ENCODE measurements at regions not wholly inside any gene's neighbourhood (a gene's known extent, or its start where the extent isn't known, plus 50 kb on each side); places are given as distances from the start of the nearest gene placed in this dataset.

DNA sequence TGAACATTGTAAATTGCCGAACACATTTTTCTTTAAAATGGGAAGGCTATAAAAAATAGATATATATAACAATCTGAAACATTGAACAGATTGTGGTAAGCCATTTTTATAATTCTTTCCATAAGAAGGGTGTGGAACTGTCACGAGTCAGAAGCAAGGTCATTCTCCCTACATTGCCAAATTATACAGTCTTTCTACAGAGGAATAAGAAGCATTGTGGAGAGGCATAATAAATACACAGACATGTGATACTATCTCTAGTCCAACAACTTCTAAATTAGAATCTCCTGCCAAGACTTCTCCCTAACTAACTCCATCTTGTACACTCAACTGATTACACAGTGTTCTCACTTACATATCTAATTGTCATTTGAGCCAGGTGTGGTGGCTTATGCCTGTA, 227.9 kb downstream of the CENPF start:
- Histone ChIP-seq H2AK9ac (replicated peaks; ENCODE audit: low read depth, low read length, poor library complexity) (no peak overlapping the region), H2BK20ac (ENCODE audit: low read depth, low read length) (no peak overlapping the region), H2AK5ac (ENCODE audit: low read depth, low read length) (no peak overlapping the region), H2AFZ (replicated peaks; ENCODE audit: low read length, poor library complexity) (no peak overlapping the region), H4K5ac (ENCODE audit: low read depth, low read length) (no peak overlapping the region), H3K9ac (ENCODE audit: low read depth, low read length) (no peak overlapping the region), H3K9me3 (ENCODE audit: control insufficient read depth, insufficient read depth, low read length) (no peaks in the 10 kb centered on the region; the same call in 1 of the 2 replicates), H3K4me1 (ENCODE audit: control insufficient read depth, insufficient read depth, low read length) (no peaks in the 10 kb centered on the region), H3K4me3 (ENCODE audit: insufficient read depth, low read depth, low read length) (no peak overlapping the region), H2BK15ac (ENCODE audit: low read depth, low read length) (no peak overlapping the region), H3K56ac (ENCODE audit: extremely low read depth, insufficient read depth, low read length) (no peak overlapping the region), H3K27me3 (ENCODE audit: control insufficient read depth, insufficient read depth, low read length) (no peaks in the 10 kb centered on the region), H2BK120ac (ENCODE audit: low read depth, low read length) (no peak overlapping the region), H3K23ac (ENCODE audit: low read depth, low read length) (no peak overlapping the region), H4K8ac (ENCODE audit: low read depth in 2 of 2, low read length in 2 of 2) (no peak overlapping the region), H3K79me1 (ENCODE audit: low read depth in 1 of 2, low read length in 2 of 2) (no peaks in the 10 kb centered on the region), H2BK5ac (ENCODE audit: low read depth, low read length, poor library complexity, severe bottlenecking) (no peak overlapping the region), H3K27ac (ENCODE audit: insufficient read depth, low read length) (no peak overlapping the region), H3K14ac (replicated peaks; ENCODE audit: low read depth, low read length) (no peak overlapping the region), H3K36me3 (ENCODE audit: control insufficient read depth, insufficient read depth, low read length) (no peaks in the 10 kb centered on the region), H4K91ac (ENCODE audit: insufficient read depth, low read depth, low read length) (no peak overlapping the region), H3K9me1 (ENCODE audit: insufficient read depth, low read length) (no peaks in the 10 kb centered on the region), H3K4me2 (ENCODE audit: low read depth, low read length) (no peak overlapping the region), H3K18ac (ENCODE audit: low read depth, low read length) (no peak overlapping the region), H4K20me1 (ENCODE audit: insufficient read depth, low read length) (no peaks in the 10 kb centered on the region), H3K4ac (ENCODE audit: low read depth, low read length) (no peak overlapping the region)
- WGBS, 2 experiments (ENCODE audit: extremely low coverage in 2 of 2, insufficient read length in 1 of 2): no CpG with 5 or more reads among the region's 2 CpGs
- in situ Hi-C loops (cut with MboI; ENCODE audit: low sequenced_read_pairs) (no loop called here), dilution Hi-C loops (cut with HindIII; ENCODE audit: low sequenced_read_pairs, unreplicated experiment) (no loop called here), intact Hi-C loops (cut with micrococcal nuclease) (no loop called here)
- ATAC-seq (ENCODE audit: low read depth) (no peak), DNase-seq (no peak)
- ChIA-PET CTCF (no interaction called here), POLR2A (ENCODE audit: unreplicated experiment) (interaction anchor here (0.6 kb wide), 1 partner anchor 17 kb away, joined by 8 read pairs; no protein-coding TSS in a partner anchor)
- TF ChIP-seq BHLHE40 (IDR thresholded peaks at IDR 0.05; ENCODE audit: low read depth, low read length) (no peak), SMC3 (IDR thresholded peaks at IDR 0.05; ENCODE audit: low read depth, low read length) (no peak), RFX5 (IDR thresholded peaks at IDR 0.05; ENCODE audit: low read depth, low read length) (no peak), CEBPB (IDR thresholded peaks at IDR 0.05; ENCODE audit: low read depth, low read length) (no peak), CHD1 (IDR thresholded peaks at IDR 0.05; ENCODE audit: low read depth, low read length) (no peak), RCOR1 (IDR thresholded peaks at IDR 0.05; ENCODE audit: insufficient replicate concordance, low read length) (no peak), RAD21 (IDR thresholded peaks at IDR 0.05; ENCODE audit: low read length) (no peak), MXI1 (IDR thresholded peaks at IDR 0.05; ENCODE audit: borderline replicate concordance, low read depth, low read length) (no peak), MAZ (IDR thresholded peaks at IDR 0.05; ENCODE audit: borderline replicate concordance, low read depth, low read length) (no peak), NFE2L2 (IDR thresholded peaks at IDR 0.05; ENCODE audit: low read depth, low read length) (no peak), POLR2A (IDR thresholded peaks at IDR 0.05; ENCODE audit: low read depth, low read length) (no peak), MAFK (IDR thresholded peaks at IDR 0.05; ENCODE audit: low read depth, low read length) (no peak), FOS (IDR thresholded peaks at IDR 0.05; ENCODE audit: low read depth, low read length) (no peak)
- TF ChIP-seq, protein P1, sequence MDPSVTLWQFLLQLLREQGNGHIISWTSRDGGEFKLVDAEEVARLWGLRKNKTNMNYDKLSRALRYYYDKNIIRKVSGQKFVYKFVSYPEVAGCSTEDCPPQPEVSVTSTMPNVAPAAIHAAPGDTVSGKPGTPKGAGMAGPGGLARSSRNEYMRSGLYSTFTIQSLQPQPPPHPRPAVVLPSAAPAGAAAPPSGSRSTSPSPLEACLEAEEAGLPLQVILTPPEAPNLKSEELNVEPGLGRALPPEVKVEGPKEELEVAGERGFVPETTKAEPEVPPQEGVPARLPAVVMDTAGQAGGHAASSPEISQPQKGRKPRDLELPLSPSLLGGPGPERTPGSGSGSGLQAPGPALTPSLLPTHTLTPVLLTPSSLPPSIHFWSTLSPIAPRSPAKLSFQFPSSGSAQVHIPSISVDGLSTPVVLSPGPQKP (IDR thresholded peaks at IDR 0.05; ENCODE audit: borderline replicate concordance, low read depth, low read length): no peak
- TF ChIP-seq, protein P2, sequence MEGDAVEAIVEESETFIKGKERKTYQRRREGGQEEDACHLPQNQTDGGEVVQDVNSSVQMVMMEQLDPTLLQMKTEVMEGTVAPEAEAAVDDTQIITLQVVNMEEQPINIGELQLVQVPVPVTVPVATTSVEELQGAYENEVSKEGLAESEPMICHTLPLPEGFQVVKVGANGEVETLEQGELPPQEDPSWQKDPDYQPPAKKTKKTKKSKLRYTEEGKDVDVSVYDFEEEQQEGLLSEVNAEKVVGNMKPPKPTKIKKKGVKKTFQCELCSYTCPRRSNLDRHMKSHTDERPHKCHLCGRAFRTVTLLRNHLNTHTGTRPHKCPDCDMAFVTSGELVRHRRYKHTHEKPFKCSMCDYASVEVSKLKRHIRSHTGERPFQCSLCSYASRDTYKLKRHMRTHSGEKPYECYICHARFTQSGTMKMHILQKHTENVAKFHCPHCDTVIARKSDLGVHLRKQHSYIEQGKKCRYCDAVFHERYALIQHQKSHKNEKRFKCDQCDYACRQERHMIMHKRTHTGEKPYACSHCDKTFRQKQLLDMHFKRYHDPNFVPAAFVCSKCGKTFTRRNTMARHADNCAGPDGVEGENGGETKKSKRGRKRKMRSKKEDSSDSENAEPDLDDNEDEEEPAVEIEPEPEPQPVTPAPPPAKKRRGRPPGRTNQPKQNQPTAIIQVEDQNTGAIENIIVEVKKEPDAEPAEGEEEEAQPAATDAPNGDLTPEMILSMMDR (conservative IDR thresholded peaks at IDR 0.05; ENCODE audit: low read depth, low read length): no peak
- TF ChIP-seq, protein P3, sequence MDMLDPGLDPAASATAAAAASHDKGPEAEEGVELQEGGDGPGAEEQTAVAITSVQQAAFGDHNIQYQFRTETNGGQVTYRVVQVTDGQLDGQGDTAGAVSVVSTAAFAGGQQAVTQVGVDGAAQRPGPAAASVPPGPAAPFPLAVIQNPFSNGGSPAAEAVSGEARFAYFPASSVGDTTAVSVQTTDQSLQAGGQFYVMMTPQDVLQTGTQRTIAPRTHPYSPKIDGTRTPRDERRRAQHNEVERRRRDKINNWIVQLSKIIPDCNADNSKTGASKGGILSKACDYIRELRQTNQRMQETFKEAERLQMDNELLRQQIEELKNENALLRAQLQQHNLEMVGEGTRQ (IDR thresholded peaks at IDR 0.05; ENCODE audit: low read depth, low read length): no peak
- no TSS peak for BruUV-seq (replicated peaks)

All from IMR-90 (cell line).